SK-N-SH (cell line): ENCODE measurements at regions not wholly inside any gene's neighbourhood (a gene's known extent, or its start where the extent isn't known, plus 50 kb on each side); places are given as distances from the start of the nearest gene placed in this dataset.

ENCODE experiments used
- CTCF ChIA-PET: fragments of 300-600, 350-600 bp; formaldehyde crosslinking; extraction: SDS; loops from one replicate; lab custom pipeline; 2021; lab: Yijun Ruan, JAX
- POLR2A ChIA-PET: fragments of 350-600 bp; sonication (Branson Sonifier 250); formaldehyde crosslinking; extraction: SDS; loops from one replicate; lab custom pipeline; 2020; ENCODE audit warnings: antibody characterized with exemption, inconsistent platforms; lab: Yijun Ruan, JAX
- DNase-seq: peaks from one replicate; pipeline ENCODE4 v3.0.0; 2012
- H2AFZ ChIP-seq: fragments of 200-600 bp; sonication (generic); 2 replicates; pipeline ENCODE4 v1.8.1; 2016; ENCODE audit warnings: antibody characterized with exemption, mild to moderate bottlenecking, low read depth
- H3F3A ChIP-seq: fragments of 200-600 bp; sonication (generic); replicated peaks from 2 replicates; pipeline ENCODE3; 2016; ENCODE audit warnings: antibody characterized with exemption, mild to moderate bottlenecking; ENCODE audit not compliant: insufficient read depth
- H3K27ac ChIP-seq, 2 experiments: fragments of 200-500 bp in 1 of 2; fragments of 200-600 bp in 1 of 2; sonication (Bioruptor generic) in 1 of 2; sonication (generic), shearing (Covaris generic) in 1 of 2; 2 replicates each; pipeline versions ENCODE4 v1.5.1 to v1.6.1; 2014 to 2016; ENCODE audit warnings: low read depth in 2 of 2, inconsistent platforms in 1 of 2, low read length in 1 of 2, mild to moderate bottlenecking in 1 of 2, mixed read lengths in 1 of 2
- H3K27me3 ChIP-seq: fragments of 200-600 bp; sonication (generic), shearing (Covaris generic); 2 replicates; pipeline ENCODE4 v1.6.1; 2016; ENCODE audit warnings: mixed run types; ENCODE audit not compliant: insufficient read depth
- H3K36me3 ChIP-seq, 2 experiments: fragments of 200-500 bp in 1 of 2; fragments of 200-600 bp in 1 of 2; sonication (Bioruptor generic) in 1 of 2; sonication (generic) in 1 of 2; replicated peaks in 1 of 2; 2 replicates each; pipeline versions ENCODE3 to v1.5.1; 2014 to 2016; ENCODE audit warnings: low read length in 1 of 2, mild to moderate bottlenecking in 1 of 2; ENCODE audit not compliant: insufficient read depth in 2 of 2, control insufficient read depth in 1 of 2
- H3K4me1 ChIP-seq, 2 experiments: fragments of 200-500 bp in 1 of 2; fragments of 200-600 bp in 1 of 2; sonication (Bioruptor generic) in 1 of 2; sonication (generic), shearing (Covaris generic) in 1 of 2; 2 replicates each; pipeline versions ENCODE4 v1.5.1 to v1.6.1; 2014 to 2016; ENCODE audit warnings: low read depth in 1 of 2, low read length in 1 of 2, mixed run types in 1 of 2; ENCODE audit not compliant: insufficient read depth in 2 of 2, control insufficient read depth in 1 of 2
- H3K4me2 ChIP-seq: fragments of 200-600 bp; sonication (generic), shearing (Covaris generic); 2 replicates; pipeline ENCODE4 v1.6.1; 2017; ENCODE audit warnings: mixed run types
- H3K4me3 ChIP-seq, 2 experiments: fragments of 200-500 bp in 1 of 2; fragments of 200-600 bp in 1 of 2; sonication (Bioruptor generic) in 1 of 2; sonication (generic), shearing (Covaris generic) in 1 of 2; 2 replicates each; pipeline versions ENCODE4 v1.5.1 to v1.8.1; 2014 to 2016; ENCODE audit warnings: low read depth in 2 of 2, inconsistent platforms in 1 of 2, low read length in 1 of 2, mild to moderate bottlenecking in 1 of 2, mixed read lengths in 1 of 2, moderate library complexity in 1 of 2
- H3K79me2 ChIP-seq: fragments of 200-600 bp; sonication (generic); 2 replicates; pipeline ENCODE4 v1.8.1; 2017; ENCODE audit warnings: mild to moderate bottlenecking; ENCODE audit not compliant: insufficient read depth
- H3K9ac ChIP-seq: fragments of 200-600 bp; sonication (generic); 2 replicates; pipeline ENCODE4 v1.6.1; 2017; ENCODE audit warnings: mixed run types
- H3K9me2 ChIP-seq: fragments of 200-600 bp; sonication (generic); 2 replicates; pipeline ENCODE4 v1.6.1; 2017; ENCODE audit warnings: mixed run types
- H3K9me3 ChIP-seq: fragments of 200-600 bp; sonication (generic); 2 replicates; pipeline ENCODE4 v1.6.1; 2017; ENCODE audit warnings: mixed run types, mild to moderate bottlenecking, moderate library complexity
- H4K20me1 ChIP-seq: fragments of 200-600 bp; sonication (generic); 2 replicates; pipeline ENCODE4 v1.6.1; 2017; ENCODE audit warnings: mild to moderate bottlenecking, mixed run types; ENCODE audit not compliant: insufficient read depth
- ELF1 ChIP-seq: IDR thresholded peaks from 2 replicates; pipeline ENCODE4 v1.4.0; 2012
- EP300 ChIP-seq, 2 experiments: IDR thresholded peaks; 2 replicates each; pipeline versions ENCODE4 v1.4.0 to v1.6.1; 2012; ENCODE audit warnings: borderline replicate concordance in 1 of 2, low read depth in 1 of 2, low read length in 1 of 2
- EZH2phosphoT487 ChIP-seq: fragments of 200-600 bp; sonication (generic); IDR thresholded peaks from 2 replicates; pipeline ENCODE4 v1.6.1; 2017; ENCODE audit warnings: low read depth, mixed run types, mild to moderate bottlenecking, antibody characterized with exemption, moderate library complexity, borderline replicate concordance
- FOXJ3 ChIP-seq: sonication (generic); formaldehyde crosslinking; IDR thresholded peaks from 2 replicates; pipeline ENCODE4 v1.5.1; 2020; ENCODE audit warnings: mild to moderate bottlenecking, missing genetic modification reagents
- GABPA ChIP-seq: IDR thresholded peaks from 2 replicates; pipeline ENCODE4 v1.4.0; 2012; ENCODE audit warnings: low read depth, mild to moderate bottlenecking
- GATA2 ChIP-seq: sonication (generic); formaldehyde crosslinking; IDR thresholded peaks from 2 replicates; pipeline ENCODE4 v1.5.0; 2020; ENCODE audit warnings: mild to moderate bottlenecking, missing genetic modification reagents
- MEF2A ChIP-seq: IDR thresholded peaks from 2 replicates; pipeline ENCODE4 v1.4.0; 2012; ENCODE audit warnings: low read depth, borderline replicate concordance
- POLR2AphosphoS5 ChIP-seq: IDR thresholded peaks from 2 replicates; pipeline ENCODE4 v1.6.1; 2012; ENCODE audit warnings: low read depth, low read length
- RAD21 ChIP-seq: IDR thresholded peaks from 2 replicates; pipeline ENCODE4 v1.6.1; 2012; ENCODE audit warnings: mild to moderate bottlenecking, low read length
- RCOR1 ChIP-seq: fragments of 150-350 bp; IDR thresholded peaks from 2 replicates; pipeline ENCODE4 v1.6.1; 2017; ENCODE audit warnings: antibody characterized with exemption, low read length
- SIN3A ChIP-seq: IDR thresholded peaks from 2 replicates; pipeline ENCODE4 v1.6.1; 2012; ENCODE audit warnings: low read depth, mild to moderate bottlenecking, low read length, moderate library complexity, borderline replicate concordance
- TAF1 ChIP-seq: IDR thresholded peaks from 2 replicates; pipeline ENCODE4 v1.6.1; 2012; ENCODE audit warnings: low read depth, mild to moderate bottlenecking, low read length, moderate library complexity, borderline replicate concordance
- WGBS: methylation state at CpG from one replicate; pipeline ENCODE4 v1.1.6; 2017; ENCODE audit warnings: low lambda C conversion rate; 5-methylcytosine and 5-hydroxymethylcytosine counted together
- TF ChIP-seq, protein P1 (sequence below): IDR thresholded peaks from 2 replicates; pipeline ENCODE4 v1.4.0; 2012; ENCODE audit warnings: low read depth, borderline replicate concordance
- TF ChIP-seq, protein P2 (sequence below): IDR thresholded peaks from 2 replicates; pipeline ENCODE4 v1.4.0; 2012; ENCODE audit warnings: low read depth
- TF ChIP-seq, protein P3 (sequence below): IDR thresholded peaks from 2 replicates; pipeline ENCODE4; 2012
- TF ChIP-seq, protein P4 (sequence below): fragments of 150-350 bp; IDR thresholded peaks from 2 replicates; pipeline ENCODE4 v1.6.1; 2017; ENCODE audit warnings: antibody characterized with exemption, low read length, low read depth, borderline replicate concordance

DNA sequence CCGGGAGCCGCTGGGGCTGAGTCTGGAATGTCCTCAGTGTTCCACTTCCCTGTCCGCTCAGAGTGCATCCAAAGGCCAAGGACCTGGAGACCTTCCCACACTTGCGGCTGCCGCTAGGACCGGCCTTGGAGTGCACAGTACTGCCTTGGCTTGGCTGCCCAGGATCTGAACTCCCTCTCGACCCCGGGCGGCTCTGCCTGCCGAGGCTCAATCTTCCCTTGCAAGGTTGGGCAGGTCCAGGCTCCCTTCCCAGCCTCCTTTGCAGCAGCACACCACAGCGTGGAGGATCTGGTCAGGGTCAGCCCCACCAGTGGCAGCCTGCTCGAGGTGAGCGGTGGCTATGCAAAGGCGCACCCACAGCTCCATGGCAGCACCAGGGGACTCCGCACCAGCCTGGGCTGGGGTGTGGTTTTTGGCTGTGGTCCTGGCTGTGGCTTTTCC, 69.2 kb downstream of the PLXNA1 start:
- WGBS: no CpG with 5 or more reads among the region's 15 CpGs
- no peaks in the 10 kb centered on the region for H3F3A ChIP-seq
- H3K27ac ChIP-seq: no peak overlapping the region
- TF ChIP-seq ELF1: no peak
- no peak for TF ChIP-seq RAD21
- no peak for TF ChIP-seq POLR2AphosphoS5
- no peak for TF ChIP-seq MEF2A
- TF ChIP-seq RCOR1: no peak
- TF ChIP-seq, protein P1, sequence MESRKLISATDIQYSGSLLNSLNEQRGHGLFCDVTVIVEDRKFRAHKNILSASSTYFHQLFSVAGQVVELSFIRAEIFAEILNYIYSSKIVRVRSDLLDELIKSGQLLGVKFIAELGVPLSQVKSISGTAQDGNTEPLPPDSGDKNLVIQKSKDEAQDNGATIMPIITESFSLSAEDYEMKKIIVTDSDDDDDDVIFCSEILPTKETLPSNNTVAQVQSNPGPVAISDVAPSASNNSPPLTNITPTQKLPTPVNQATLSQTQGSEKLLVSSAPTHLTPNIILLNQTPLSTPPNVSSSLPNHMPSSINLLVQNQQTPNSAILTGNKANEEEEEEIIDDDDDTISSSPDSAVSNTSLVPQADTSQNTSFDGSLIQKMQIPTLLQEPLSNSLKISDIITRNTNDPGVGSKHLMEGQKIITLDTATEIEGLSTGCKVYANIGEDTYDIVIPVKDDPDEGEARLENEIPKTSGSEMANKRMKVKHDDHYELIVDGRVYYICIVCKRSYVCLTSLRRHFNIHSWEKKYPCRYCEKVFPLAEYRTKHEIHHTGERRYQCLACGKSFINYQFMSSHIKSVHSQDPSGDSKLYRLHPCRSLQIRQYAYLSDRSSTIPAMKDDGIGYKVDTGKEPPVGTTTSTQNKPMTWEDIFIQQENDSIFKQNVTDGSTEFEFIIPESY: no peak
- no peak for TF ChIP-seq GABPA
- TF ChIP-seq EP300 (IDR thresholded peaks at IDR 0.05; ENCODE audit: borderline replicate concordance in 1 of 2, low read depth in 1 of 2, low read length in 1 of 2): no peak
- TF ChIP-seq FOXJ3 (CRISPR knock-in tag): no peak
- TF ChIP-seq, protein P2, sequence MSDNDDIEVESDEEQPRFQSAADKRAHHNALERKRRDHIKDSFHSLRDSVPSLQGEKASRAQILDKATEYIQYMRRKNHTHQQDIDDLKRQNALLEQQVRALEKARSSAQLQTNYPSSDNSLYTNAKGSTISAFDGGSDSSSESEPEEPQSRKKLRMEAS: no peak
- TF ChIP-seq TAF1: no peak
- no peak for TF ChIP-seq EZH2phosphoT487
- no peaks in the 10 kb centered on the region for H3K27me3 ChIP-seq
- no peak overlapping the region for H3K4me3 ChIP-seq
- ChIA-PET CTCF (interaction anchor here (1.0 kb wide), 1 partner anchor 21 kb away, joined by 3 read pairs; no protein-coding TSS in a partner anchor), POLR2A (no interaction called here)
- no peaks in the 10 kb centered on the region for H3K9me2 ChIP-seq
- H3K4me1 ChIP-seq: no peaks in the 10 kb centered on the region
- H3K9ac ChIP-seq: no peak overlapping the region
- no peak for DNase-seq
- H4K20me1 ChIP-seq: no peaks in the 10 kb centered on the region
- H3K9me3 ChIP-seq: no peaks in the 10 kb centered on the region
- H3K4me2 ChIP-seq: no peak overlapping the region
- H2AFZ ChIP-seq: no peak overlapping the region
- H3K79me2 ChIP-seq: no peaks in the 10 kb centered on the region
- no peaks in the 10 kb centered on the region for H3K36me3 ChIP-seq

DNA sequence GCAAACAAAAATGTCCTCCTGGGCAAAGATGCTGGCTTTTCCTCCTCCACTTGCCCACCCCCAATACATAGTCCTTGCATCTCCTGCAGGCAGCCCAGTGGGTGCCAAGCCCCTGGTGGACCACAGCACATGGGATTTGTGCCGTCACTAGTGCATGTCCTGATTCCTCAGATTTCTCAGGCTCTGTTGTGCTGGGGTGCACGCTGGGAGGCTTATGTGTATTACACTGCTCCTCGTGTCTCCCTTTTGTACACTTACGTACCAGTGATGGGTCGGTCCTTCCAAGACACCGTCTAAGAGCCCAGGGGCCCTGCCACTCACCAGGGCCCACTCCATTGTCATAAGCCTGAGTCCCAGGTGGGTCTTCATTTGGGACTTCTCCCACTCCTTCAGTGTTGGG, 70.1 kb downstream of the PLXNA1 start:
- Histone ChIP-seq H3K4me3 (no peak overlapping the region), H3K9me2 (no peaks in the 10 kb centered on the region), H4K20me1 (no peaks in the 10 kb centered on the region), H3K27ac (no peak overlapping the region), H2AFZ (no peak overlapping the region), H3K4me1 (no peaks in the 10 kb centered on the region), H3F3A (no peaks in the 10 kb centered on the region), H3K27me3 (no peaks in the 10 kb centered on the region), H3K36me3 (no peaks in the 10 kb centered on the region), H3K9ac (no peak overlapping the region), H3K4me2 (no peak overlapping the region), H3K9me3 (no peaks in the 10 kb centered on the region), H3K79me2 (no peaks in the 10 kb centered on the region)
- no peak for DNase-seq
- WGBS: 42% methylated on average over 5 of the region's 6 CpGs
- ChIA-PET CTCF (no interaction called here), POLR2A (no interaction called here)
- TF ChIP-seq, protein P2: no peak
- TF ChIP-seq SIN3A (no peak), GATA2 (CRISPR knock-in tag) (no peak), FOXJ3 (CRISPR knock-in tag) (no peak)
- TF ChIP-seq, protein P3, sequence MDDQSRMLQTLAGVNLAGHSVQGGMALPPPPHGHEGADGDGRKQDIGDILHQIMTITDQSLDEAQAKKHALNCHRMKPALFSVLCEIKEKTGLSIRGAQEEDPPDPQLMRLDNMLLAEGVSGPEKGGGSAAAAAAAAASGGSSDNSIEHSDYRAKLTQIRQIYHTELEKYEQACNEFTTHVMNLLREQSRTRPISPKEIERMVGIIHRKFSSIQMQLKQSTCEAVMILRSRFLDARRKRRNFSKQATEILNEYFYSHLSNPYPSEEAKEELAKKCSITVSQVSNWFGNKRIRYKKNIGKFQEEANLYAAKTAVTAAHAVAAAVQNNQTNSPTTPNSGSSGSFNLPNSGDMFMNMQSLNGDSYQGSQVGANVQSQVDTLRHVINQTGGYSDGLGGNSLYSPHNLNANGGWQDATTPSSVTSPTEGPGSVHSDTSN: no peak
- TF ChIP-seq, protein P4, sequence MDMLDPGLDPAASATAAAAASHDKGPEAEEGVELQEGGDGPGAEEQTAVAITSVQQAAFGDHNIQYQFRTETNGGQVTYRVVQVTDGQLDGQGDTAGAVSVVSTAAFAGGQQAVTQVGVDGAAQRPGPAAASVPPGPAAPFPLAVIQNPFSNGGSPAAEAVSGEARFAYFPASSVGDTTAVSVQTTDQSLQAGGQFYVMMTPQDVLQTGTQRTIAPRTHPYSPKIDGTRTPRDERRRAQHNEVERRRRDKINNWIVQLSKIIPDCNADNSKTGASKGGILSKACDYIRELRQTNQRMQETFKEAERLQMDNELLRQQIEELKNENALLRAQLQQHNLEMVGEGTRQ: no peak
